ENCODE measurements at regions not wholly inside any gene's neighbourhood (a gene's known extent, or its start where the extent isn't known, plus 50 kb on each side); places are given as distances from the start of the nearest gene placed in this dataset.

DNA sequence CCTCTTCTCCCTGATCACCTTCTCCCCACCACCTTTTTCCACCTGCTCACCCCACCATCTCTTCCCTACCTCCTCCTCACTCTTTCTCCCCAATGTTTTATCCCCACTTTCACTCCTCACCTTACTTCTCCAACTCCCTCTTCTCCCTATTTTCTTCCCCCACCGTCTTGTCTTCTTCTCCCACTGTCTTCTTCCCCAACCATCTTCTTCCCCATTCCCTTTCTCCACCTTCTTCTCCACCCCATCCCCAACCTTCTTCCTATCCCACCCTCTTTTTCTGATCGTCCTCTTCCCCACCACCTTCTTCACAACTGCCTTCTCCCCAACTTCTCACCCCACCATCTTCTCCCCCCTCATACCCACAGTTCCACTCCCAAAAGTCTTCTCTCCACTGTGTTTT, 929.4 kb downstream of the UQCRFS1 start:
- 66 to 84% (median 68%) methylated on average over 2 of the region's 2 CpGs for WGBS, 4 donors
- H3K36me3 ChIP-seq (replicated peaks in 1 of 2), result no peaks in the 10 kb centered on the region
- no peaks in the 10 kb centered on the region for H3K27me3 ChIP-seq
- no peak for DNase-seq
- no peaks in the 10 kb centered on the region for H3K4me1 ChIP-seq (replicated peaks in 1 of 2)
- no peak overlapping the region for H3K4me3 ChIP-seq
- intact Hi-C loops (cut with DNase I), result no loop called here
- H3K9me3 ChIP-seq (replicated peaks in 1 of 3), result no peaks in the 10 kb centered on the region
- H3K27ac ChIP-seq, result no peak overlapping the region
- no peak for TF ChIP-seq CTCF (IDR thresholded peaks at IDR 0.05)
- no peak for TF ChIP-seq POLR2A (IDR thresholded peaks at IDR 0.05)

DNA sequence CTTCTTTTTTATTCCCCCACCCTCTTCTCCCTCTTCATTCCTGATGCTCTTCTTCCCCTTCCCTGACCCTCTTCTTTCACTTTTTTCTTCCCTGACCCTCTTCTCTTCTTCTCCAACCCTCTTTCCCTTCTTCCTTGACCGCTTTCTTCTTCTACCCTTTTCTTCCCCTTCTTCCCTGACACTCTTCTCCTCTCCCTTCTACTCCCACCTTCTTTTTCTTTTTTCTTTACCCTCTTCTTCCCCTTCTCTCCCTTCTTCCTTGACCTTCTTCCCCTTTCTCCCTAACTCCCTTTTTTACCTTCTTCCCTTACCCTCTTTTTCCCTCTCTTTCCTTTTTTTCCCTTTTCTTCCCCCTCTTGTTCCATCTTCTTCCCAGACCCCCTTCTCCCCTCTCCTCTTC, 931.3 kb downstream of the UQCRFS1 start:
- no peaks in the 10 kb centered on the region for H3K36me3 ChIP-seq (replicated peaks in 1 of 2)
- intact Hi-C loops (cut with DNase I), result no loop called here
- H3K27me3 ChIP-seq, result no peaks in the 10 kb centered on the region
- H3K4me3 ChIP-seq, result no peak overlapping the region
- no peaks in the 10 kb centered on the region for H3K4me1 ChIP-seq (replicated peaks in 1 of 2)
- no peak for DNase-seq
- TF ChIP-seq CTCF (IDR thresholded peaks at IDR 0.05) (no peak), POLR2A (IDR thresholded peaks at IDR 0.05) (no peak)
- H3K27ac ChIP-seq, result no peak overlapping the region
- H3K9me3 ChIP-seq (replicated peaks in 1 of 3), result no peaks in the 10 kb centered on the region
- 92 to 100% (median 99%) methylated on average over 1 of the region's 1 CpG for WGBS, 4 donors

DNA sequence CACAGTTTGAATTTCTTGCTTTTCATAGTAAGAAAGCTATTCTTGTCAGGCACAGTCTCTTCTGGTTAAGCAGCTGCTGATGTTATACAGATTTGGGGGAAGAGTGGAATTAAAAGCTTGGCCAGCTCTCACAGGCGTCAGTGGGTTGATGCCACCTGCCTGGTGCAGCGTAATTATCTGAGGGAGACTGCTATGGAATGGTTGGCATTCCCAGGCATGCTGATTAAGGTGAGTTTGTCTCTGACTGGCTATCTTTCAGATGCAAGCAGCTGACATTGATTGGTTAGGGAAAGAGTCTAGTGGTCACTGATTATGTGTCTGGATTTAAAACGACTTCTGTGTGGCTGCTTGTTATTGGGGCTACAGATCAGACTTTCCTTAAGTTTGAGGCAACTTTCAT, 948.4 kb downstream of the UQCRFS1 start:
- Histone ChIP-seq H3K4me1 (replicated peaks in 1 of 2) (no peaks in the 10 kb centered on the region), H3K4me3 (no peak overlapping the region), H3K36me3 (replicated peaks in 1 of 2) (no peaks in the 10 kb centered on the region), H3K27me3 (peaks cover 4% of the 10 kb centered on the region), H3K9me3 (replicated peaks in 1 of 3) (no peaks in the 10 kb centered on the region), H3K27ac (no peak overlapping the region)
- WGBS, 4 donors, result 37 to 58% (median 44%) methylated on average over 3 of the region's 3 CpGs
- no peak for DNase-seq
- intact Hi-C loops (cut with DNase I), result no loop called here
- TF ChIP-seq CTCF (IDR thresholded peaks at IDR 0.05) (no peak), POLR2A (IDR thresholded peaks at IDR 0.05) (no peak)

DNA sequence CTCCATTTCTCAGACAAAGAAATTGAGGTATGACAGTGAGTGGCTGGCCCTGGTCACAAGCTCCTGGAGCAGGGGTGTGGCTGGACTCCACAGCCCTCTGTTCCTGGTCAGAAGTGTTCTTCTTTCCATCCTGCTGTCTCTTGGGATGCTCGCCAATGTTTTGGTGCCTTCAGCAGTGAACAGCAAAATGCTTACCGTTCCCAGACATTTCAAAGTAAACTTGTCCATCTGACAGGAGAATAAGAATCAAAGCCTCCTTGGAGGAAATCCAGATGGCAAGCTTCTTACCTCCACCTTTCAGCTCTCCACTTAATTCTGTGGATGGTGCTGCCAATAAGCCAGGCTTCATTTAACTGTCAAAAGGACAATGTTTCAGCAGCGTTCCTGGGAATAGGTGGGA, 954.1 kb downstream of the UQCRFS1 start:
- DNase-seq, result no peak
- Histone ChIP-seq H3K4me3 (no peak overlapping the region), H3K27ac (no peak overlapping the region), H3K27me3 (no peaks in the 10 kb centered on the region), H3K4me1 (replicated peaks in 1 of 2) (no peaks in the 10 kb centered on the region), H3K36me3 (replicated peaks in 1 of 2) (no peaks in the 10 kb centered on the region), H3K9me3 (replicated peaks in 1 of 3) (no peaks in the 10 kb centered on the region)
- intact Hi-C loops (cut with DNase I), result no loop called here
- 50 to 73% (median 62%) methylated on average over 3 of the region's 3 CpGs for WGBS, 4 donors
- no peak for TF ChIP-seq CTCF (IDR thresholded peaks at IDR 0.05)
- TF ChIP-seq POLR2A (IDR thresholded peaks at IDR 0.05), result no peak
